ENCODE measurements at regions not wholly inside any gene's neighbourhood (a gene's known extent, or its start where the extent isn't known, plus 50 kb on each side); places are given as distances from the start of the nearest gene placed in this dataset.

DNA sequence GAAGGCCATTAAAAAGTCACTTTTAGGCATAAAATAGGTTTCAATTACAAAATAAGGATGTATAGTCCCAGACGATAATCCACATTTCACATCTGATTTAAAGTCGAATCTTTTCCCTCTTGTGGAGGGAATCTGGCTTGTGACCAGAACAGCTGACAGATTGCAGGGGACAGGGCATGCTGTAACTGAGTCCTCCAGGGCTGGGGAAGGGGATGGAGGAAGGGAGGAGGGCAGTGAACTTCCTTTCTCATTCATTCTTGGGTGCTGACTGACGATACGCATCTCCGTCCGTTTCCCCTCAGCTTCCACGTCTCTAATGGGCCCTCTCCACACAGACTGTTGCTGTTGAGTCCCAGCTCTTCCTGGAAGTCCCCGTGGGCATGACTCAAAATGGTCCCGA lies 108.1 kb upstream of the CSF3R start:
- POLR2A ChIA-PET, result no interaction called here
- no peaks in the 10 kb centered on the region for H3K9me3 Mint-ChIP-seq (ENCODE audit: insufficient read depth)
- Histone ChIP-seq H3K27me3 (replicated peaks in 1 of 4; ENCODE audit: control extremely low read depth in 1 of 4, control insufficient read depth in 3 of 4, insufficient read depth in 4 of 4, low read length in 3 of 4) (peaks cover 0 to 22% (median 7%) of the 10 kb centered on the region in 4 experiments), H3K79me2 (ENCODE audit: control insufficient read depth, insufficient read depth, low read length) (no peaks in the 10 kb centered on the region), H2AFZ (ENCODE audit: insufficient read depth, low read depth, low read length, poor library complexity, severe bottlenecking) (no peak overlapping the region), H3K27ac (ENCODE audit: low read length in 2 of 2) (no peak overlapping the region), H3K9ac (ENCODE audit: low read length) (no peak overlapping the region), H3K4me1 (ENCODE audit: control insufficient read depth in 2 of 2, insufficient read depth in 2 of 2, low read length in 2 of 2) (no peaks in the 10 kb centered on the region), H3K36me3 (replicated peaks in 1 of 2; ENCODE audit: control extremely low read depth in 1 of 2, control insufficient read depth in 1 of 2, extremely low read depth in 1 of 2, insufficient read depth in 2 of 2, low read length in 1 of 2) (no peaks in the 10 kb centered on the region), H3K4me3 (ENCODE audit: control extremely low read depth in 1 of 5, extremely low read depth in 1 of 5, insufficient read depth in 1 of 5, low read depth in 2 of 5, low read length in 4 of 5) (no peak overlapping the region), H3K4me2 (replicated peaks; ENCODE audit: low read depth, low read length, poor library complexity, severe bottlenecking) (no peak overlapping the region), H3K9me3 (ENCODE audit: control extremely low read depth in 1 of 3, control insufficient read depth in 2 of 3, insufficient read depth in 1 of 3, low read length in 2 of 3) (no peaks in the 10 kb centered on the region), H4K20me1 (ENCODE audit: control insufficient read depth, insufficient read depth, low read length, poor library complexity, severe bottlenecking) (no peaks in the 10 kb centered on the region)
- intact Hi-C loops (cut with micrococcal nuclease), result no loop called here
- no peak for TF ChIP-seq EZH2 (IDR thresholded peaks at IDR 0.05; ENCODE audit: borderline replicate concordance, insufficient read depth, low read depth, low read length, poor library complexity, severe bottlenecking)
- TF ChIP-seq, protein P1, sequence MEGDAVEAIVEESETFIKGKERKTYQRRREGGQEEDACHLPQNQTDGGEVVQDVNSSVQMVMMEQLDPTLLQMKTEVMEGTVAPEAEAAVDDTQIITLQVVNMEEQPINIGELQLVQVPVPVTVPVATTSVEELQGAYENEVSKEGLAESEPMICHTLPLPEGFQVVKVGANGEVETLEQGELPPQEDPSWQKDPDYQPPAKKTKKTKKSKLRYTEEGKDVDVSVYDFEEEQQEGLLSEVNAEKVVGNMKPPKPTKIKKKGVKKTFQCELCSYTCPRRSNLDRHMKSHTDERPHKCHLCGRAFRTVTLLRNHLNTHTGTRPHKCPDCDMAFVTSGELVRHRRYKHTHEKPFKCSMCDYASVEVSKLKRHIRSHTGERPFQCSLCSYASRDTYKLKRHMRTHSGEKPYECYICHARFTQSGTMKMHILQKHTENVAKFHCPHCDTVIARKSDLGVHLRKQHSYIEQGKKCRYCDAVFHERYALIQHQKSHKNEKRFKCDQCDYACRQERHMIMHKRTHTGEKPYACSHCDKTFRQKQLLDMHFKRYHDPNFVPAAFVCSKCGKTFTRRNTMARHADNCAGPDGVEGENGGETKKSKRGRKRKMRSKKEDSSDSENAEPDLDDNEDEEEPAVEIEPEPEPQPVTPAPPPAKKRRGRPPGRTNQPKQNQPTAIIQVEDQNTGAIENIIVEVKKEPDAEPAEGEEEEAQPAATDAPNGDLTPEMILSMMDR (IDR thresholded peaks at IDR 0.05), result no peak
- CTCF ChIA-PET, result no interaction called here
- H3K27me3 Mint-ChIP-seq, result peaks cover 50% of the 10 kb centered on the region
- WGBS (ENCODE audit: insufficient coverage), result 17% methylated on average over 7 of the region's 9 CpGs
- no peak for ATAC-seq (ENCODE audit: low read depth)
- H3K27ac Mint-ChIP-seq, result no peak overlapping the region
- H3K4me1 Mint-ChIP-seq, result no peaks in the 10 kb centered on the region
- H3K4me3 Mint-ChIP-seq, result no peak overlapping the region
- no peak for DNase-seq

DNA sequence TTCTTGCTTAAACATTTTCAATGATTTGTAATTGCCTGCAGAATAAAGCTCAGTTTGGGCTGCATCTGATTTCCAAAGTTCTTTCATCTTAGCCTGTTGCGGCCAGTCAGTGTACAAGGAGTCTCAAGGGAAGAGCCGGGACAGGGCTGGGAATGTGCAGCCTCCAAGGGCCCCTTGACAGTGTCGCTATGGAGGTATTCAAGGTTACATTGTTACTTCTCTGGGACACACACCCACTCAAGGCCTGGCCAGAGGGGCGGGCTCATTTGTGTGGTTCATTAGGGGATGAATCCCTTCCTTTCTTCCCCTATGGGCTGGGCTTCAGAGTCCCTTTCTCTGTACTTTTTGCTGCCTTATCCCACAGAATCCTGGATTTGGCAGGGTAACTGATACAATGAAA lies 107.6 kb upstream of the CSF3R start:
- Histone ChIP-seq H3K27ac (ENCODE audit: low read length in 2 of 2) (no peak overlapping the region), H4K20me1 (ENCODE audit: control insufficient read depth, insufficient read depth, low read length, poor library complexity, severe bottlenecking) (no peaks in the 10 kb centered on the region), H3K27me3 (replicated peaks in 1 of 4; ENCODE audit: control extremely low read depth in 1 of 4, control insufficient read depth in 3 of 4, insufficient read depth in 4 of 4, low read length in 3 of 4) (peaks cover 0 to 22% (median 7%) of the 10 kb centered on the region in 4 experiments), H3K4me2 (replicated peaks; ENCODE audit: low read depth, low read length, poor library complexity, severe bottlenecking) (no peak overlapping the region), H3K9ac (ENCODE audit: low read length) (no peak overlapping the region), H3K36me3 (replicated peaks in 1 of 2; ENCODE audit: control extremely low read depth in 1 of 2, control insufficient read depth in 1 of 2, extremely low read depth in 1 of 2, insufficient read depth in 2 of 2, low read length in 1 of 2) (no peaks in the 10 kb centered on the region), H3K9me3 (ENCODE audit: control extremely low read depth in 1 of 3, control insufficient read depth in 2 of 3, insufficient read depth in 1 of 3, low read length in 2 of 3) (no peaks in the 10 kb centered on the region), H2AFZ (ENCODE audit: insufficient read depth, low read depth, low read length, poor library complexity, severe bottlenecking) (no peak overlapping the region), H3K4me3 (ENCODE audit: control extremely low read depth in 1 of 5, extremely low read depth in 1 of 5, insufficient read depth in 1 of 5, low read depth in 2 of 5, low read length in 4 of 5) (no peak overlapping the region), H3K4me1 (ENCODE audit: control insufficient read depth in 2 of 2, insufficient read depth in 2 of 2, low read length in 2 of 2) (no peaks in the 10 kb centered on the region), H3K79me2 (ENCODE audit: control insufficient read depth, insufficient read depth, low read length) (no peaks in the 10 kb centered on the region)
- intact Hi-C loops (cut with micrococcal nuclease), result no loop called here
- ChIA-PET CTCF (no interaction called here), POLR2A (no interaction called here)
- DNase-seq, result no peak
- Mint-ChIP-seq H3K4me3 (no peak overlapping the region), H3K4me1 (no peaks in the 10 kb centered on the region), H3K9me3 (ENCODE audit: insufficient read depth) (no peaks in the 10 kb centered on the region), H3K27ac (no peak overlapping the region), H3K27me3 (peaks cover 50% of the 10 kb centered on the region)
- no peak for ATAC-seq (ENCODE audit: low read depth)
- TF ChIP-seq EZH2 (IDR thresholded peaks at IDR 0.05; ENCODE audit: borderline replicate concordance, insufficient read depth, low read depth, low read length, poor library complexity, severe bottlenecking), result no peak
- TF ChIP-seq, protein P1 (IDR thresholded peaks at IDR 0.05), result no peak
- WGBS (ENCODE audit: insufficient coverage), result 94% methylated on average over 2 of the region's 4 CpGs

Measured in B cell (primary cell).